ENCODE measurements at regions not wholly inside any gene's neighbourhood (a gene's known extent, or its start where the extent isn't known, plus 50 kb on each side); places are given as distances from the start of the nearest gene placed in this dataset.

DNA sequence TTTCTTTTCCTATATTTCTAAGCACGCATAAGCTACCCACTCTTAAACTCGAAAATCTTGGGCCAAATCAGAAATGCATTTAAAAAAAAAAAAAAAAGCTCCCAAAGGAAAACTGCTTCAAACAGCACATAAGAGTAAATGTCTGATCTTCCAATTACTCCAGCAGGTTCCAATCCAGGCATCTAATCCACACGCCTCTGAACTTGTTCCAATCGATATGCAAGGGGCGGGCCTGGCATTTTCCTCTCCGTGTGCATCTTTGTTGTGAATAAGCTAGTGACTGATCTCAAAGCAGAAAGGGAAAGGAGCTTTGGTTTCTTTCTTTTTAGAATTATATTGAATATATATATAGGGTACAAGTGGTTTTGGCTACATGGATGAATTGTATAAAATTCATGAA lies 365.5 kb downstream of the PRDM2 start:
- H3K27me3 Mint-ChIP-seq (ENCODE audit: low read depth): no peaks in the 10 kb centered on the region
- TF ChIP-seq, protein P1, sequence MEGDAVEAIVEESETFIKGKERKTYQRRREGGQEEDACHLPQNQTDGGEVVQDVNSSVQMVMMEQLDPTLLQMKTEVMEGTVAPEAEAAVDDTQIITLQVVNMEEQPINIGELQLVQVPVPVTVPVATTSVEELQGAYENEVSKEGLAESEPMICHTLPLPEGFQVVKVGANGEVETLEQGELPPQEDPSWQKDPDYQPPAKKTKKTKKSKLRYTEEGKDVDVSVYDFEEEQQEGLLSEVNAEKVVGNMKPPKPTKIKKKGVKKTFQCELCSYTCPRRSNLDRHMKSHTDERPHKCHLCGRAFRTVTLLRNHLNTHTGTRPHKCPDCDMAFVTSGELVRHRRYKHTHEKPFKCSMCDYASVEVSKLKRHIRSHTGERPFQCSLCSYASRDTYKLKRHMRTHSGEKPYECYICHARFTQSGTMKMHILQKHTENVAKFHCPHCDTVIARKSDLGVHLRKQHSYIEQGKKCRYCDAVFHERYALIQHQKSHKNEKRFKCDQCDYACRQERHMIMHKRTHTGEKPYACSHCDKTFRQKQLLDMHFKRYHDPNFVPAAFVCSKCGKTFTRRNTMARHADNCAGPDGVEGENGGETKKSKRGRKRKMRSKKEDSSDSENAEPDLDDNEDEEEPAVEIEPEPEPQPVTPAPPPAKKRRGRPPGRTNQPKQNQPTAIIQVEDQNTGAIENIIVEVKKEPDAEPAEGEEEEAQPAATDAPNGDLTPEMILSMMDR (IDR thresholded peaks at IDR 0.05): no peak
- peaks cover 18% of the 10 kb centered on the region for H3K9me3 Mint-ChIP-seq (ENCODE audit: low read depth)
- H3K27ac Mint-ChIP-seq (ENCODE audit: unreplicated experiment): no peak overlapping the region
- H3K36me3 Mint-ChIP-seq (ENCODE audit: low read depth): no peaks in the 10 kb centered on the region
- DNase-seq (ENCODE audit: low spot score): no peak
- no peaks in the 10 kb centered on the region for H3K4me1 Mint-ChIP-seq (ENCODE audit: low read depth)
- H3K4me3 Mint-ChIP-seq (ENCODE audit: unreplicated experiment): no peak overlapping the region

DNA sequence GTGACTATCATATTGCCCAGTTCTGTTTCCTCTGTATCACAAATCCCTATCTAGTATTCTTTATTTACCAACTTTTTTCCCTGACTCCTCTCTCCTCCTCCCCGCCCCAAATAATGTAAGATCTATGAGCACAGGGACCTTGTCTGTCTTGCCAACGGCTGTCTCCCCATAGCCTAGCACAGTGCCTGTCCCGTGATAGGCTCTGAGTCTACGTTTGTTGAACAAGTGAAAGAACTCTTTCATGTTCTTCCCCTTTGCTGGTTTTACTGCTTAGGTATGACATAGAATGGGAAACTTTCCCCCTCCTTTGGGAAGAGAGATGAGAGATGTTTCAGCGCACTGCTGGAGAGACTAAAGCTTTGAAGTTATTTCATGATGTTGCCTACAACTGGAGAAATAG lies 367.0 kb downstream of the PRDM2 start:
- TF ChIP-seq, protein P1 (IDR thresholded peaks at IDR 0.05): no peak
- Mint-ChIP-seq H3K36me3 (ENCODE audit: low read depth) (no peaks in the 10 kb centered on the region), H3K4me1 (ENCODE audit: low read depth) (no peaks in the 10 kb centered on the region)

DNA sequence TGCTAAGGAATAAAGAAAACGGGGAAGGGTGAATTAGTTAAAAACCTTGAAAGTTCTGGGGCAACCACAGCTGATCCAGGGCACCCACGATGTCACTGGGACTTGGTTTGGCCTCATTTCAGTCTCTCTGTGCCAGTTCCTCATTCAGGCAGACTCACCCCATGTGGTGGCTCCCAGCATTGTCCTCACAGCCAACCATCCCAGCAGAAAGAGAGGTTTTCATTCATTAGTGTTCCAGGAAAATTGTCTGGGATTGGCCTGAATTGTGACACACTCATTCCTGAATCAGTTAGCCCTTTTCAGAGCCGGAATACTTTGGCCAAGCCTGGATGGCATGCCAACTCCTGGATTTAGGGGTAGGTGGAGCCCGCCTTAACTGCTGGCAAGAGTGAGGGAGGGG lies 367.7 kb downstream of the PRDM2 start:
- DNase-seq (ENCODE audit: low spot score): no peak
- no peak overlapping the region for H3K4me3 Mint-ChIP-seq (ENCODE audit: unreplicated experiment)
- H3K9me3 Mint-ChIP-seq (ENCODE audit: low read depth): peaks cover 15% of the 10 kb centered on the region

More for the DNA sequence above, 367.0 kb downstream of the PRDM2 start:
- no peaks in the 10 kb centered on the region for H3K27me3 Mint-ChIP-seq (ENCODE audit: low read depth)
- H3K4me3 Mint-ChIP-seq (ENCODE audit: unreplicated experiment): no peak overlapping the region
- H3K9me3 Mint-ChIP-seq (ENCODE audit: low read depth): peaks cover 14% of the 10 kb centered on the region
- no peak overlapping the region for H3K27ac Mint-ChIP-seq (ENCODE audit: unreplicated experiment)
- DNase-seq (ENCODE audit: low spot score): no peak

DNA sequence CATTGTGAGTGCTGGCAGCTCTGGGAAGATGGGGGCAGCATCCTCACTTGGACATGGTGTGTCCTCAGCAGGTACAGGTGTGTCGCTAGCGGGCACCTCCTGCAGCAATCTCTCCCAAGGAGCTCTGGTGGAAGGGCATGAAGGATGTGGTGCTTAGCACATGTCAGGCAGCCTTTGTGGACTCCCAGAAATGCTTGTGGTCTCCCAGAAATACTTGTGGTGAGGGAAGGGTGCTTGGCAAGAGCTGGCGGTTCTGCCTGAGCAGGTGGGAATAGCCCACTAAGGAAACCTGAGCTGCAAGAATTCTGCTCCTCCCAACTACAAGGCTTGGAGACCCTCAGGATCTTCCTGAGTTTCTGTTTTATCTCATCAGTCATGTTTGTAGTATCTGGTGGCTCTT lies 371.6 kb downstream of the PRDM2 start:
- no peaks in the 10 kb centered on the region for H3K4me1 Mint-ChIP-seq (ENCODE audit: low read depth)
- H3K36me3 Mint-ChIP-seq (ENCODE audit: low read depth): no peaks in the 10 kb centered on the region
- H3K27ac Mint-ChIP-seq (ENCODE audit: unreplicated experiment): no peak overlapping the region
- peaks cover 11% of the 10 kb centered on the region for H3K9me3 Mint-ChIP-seq (ENCODE audit: low read depth)
- no peaks in the 10 kb centered on the region for H3K27me3 Mint-ChIP-seq (ENCODE audit: low read depth)
- no peak overlapping the region for H3K4me3 Mint-ChIP-seq (ENCODE audit: unreplicated experiment)
- TF ChIP-seq, protein P1 (IDR thresholded peaks at IDR 0.05): no peak
- no peak for DNase-seq (ENCODE audit: low spot score)

More for the DNA sequence above, 367.7 kb downstream of the PRDM2 start:
- H3K4me1 Mint-ChIP-seq (ENCODE audit: low read depth): no peaks in the 10 kb centered on the region
- TF ChIP-seq, protein P1 (IDR thresholded peaks at IDR 0.05): no peak
- no peak overlapping the region for H3K27ac Mint-ChIP-seq (ENCODE audit: unreplicated experiment)
- no peaks in the 10 kb centered on the region for H3K27me3 Mint-ChIP-seq (ENCODE audit: low read depth)
- no peaks in the 10 kb centered on the region for H3K36me3 Mint-ChIP-seq (ENCODE audit: low read depth)

DNA sequence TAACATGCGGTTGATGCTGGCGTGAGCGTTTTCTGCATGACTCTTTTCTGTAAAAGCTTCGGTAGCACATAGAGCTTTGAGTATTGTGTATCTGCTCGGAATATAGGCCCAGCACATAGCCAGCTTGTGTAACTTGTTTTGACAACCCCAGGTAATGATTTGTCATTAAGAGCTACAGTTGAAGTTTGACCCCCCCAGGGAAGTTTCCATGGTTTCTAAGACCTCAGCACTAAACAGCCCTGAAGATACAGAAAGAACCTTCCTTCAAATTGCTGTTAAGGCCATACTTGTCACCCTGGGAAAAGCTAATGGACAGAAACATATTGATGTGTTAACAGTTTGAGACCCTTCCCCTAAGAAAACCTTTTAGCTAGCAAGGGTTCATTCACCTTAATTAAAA lies 380.7 kb downstream of the PRDM2 start:
- H3K4me3 Mint-ChIP-seq (ENCODE audit: unreplicated experiment): no peak overlapping the region
- TF ChIP-seq, protein P1 (IDR thresholded peaks at IDR 0.05): no peak
- DNase-seq (ENCODE audit: low spot score): no peak
- no peak overlapping the region for H3K27ac Mint-ChIP-seq (ENCODE audit: unreplicated experiment)
- no peaks in the 10 kb centered on the region for H3K27me3 Mint-ChIP-seq (ENCODE audit: low read depth)
- H3K4me1 Mint-ChIP-seq (ENCODE audit: low read depth): no peaks in the 10 kb centered on the region
- H3K9me3 Mint-ChIP-seq (ENCODE audit: low read depth): peaks cover 20% of the 10 kb centered on the region
- H3K36me3 Mint-ChIP-seq (ENCODE audit: low read depth): no peaks in the 10 kb centered on the region

Data from chondrocyte (in vitro differentiated cells).